Pancreas (tissue), 10 donors: ENCODE measurements at regions not wholly inside any gene's neighbourhood (a gene's known extent, or its start where the extent isn't known, plus 50 kb on each side); places are given as distances from the start of the nearest gene placed in this dataset.
"Not testable (repeated sequence)": the region's sequence is repeated elsewhere in the genome, so short reads cannot be mapped to it uniquely, and the experiment has no call there.

Experiments
- ATAC-seq, 4 donors: fragments of 200-7000 bp; cut with Tn5 transposase; one replicate each; pipeline versions ENCODE4 v1.8.0 to v1.9.1; 2020; ENCODE audit warnings: mild to moderate bottlenecking in 4 of 4, moderate library complexity in 4 of 4
- DNase-seq, 6 donors: peaks; one replicate each; pipeline ENCODE4 v3.0.0-alpha.2; 2020
- FAIRE-seq: peaks from 2 replicates; lab custom pipeline; 2012; peaks lifted over from hg19 to GRCh38; lab: Jason Lieb, UNC
- H3K27ac ChIP-seq, 4 donors: fragments of 200-600 bp; sonication (generic); 1 replicate in 3 of 4; 2 replicates in 1 of 4; pipeline versions ENCODE4 v1.5.0 to v1.8.0; 2020
- H3K27me3 ChIP-seq, 4 donors: fragments of 200-600 bp; one replicate each; pipeline ENCODE4 v1.8.0; 2021
- H3K36me3 ChIP-seq, 3 donors: fragments of 200-600 bp; sonication (generic) in 1 of 3; one replicate each; pipeline versions ENCODE4 v1.5.0 to v1.8.0; 2020 to 2021
- H3K4me1 ChIP-seq, 3 donors: fragments of 200-600 bp; one replicate each; pipeline ENCODE4 v1.8.0; 2021
- H3K4me3 ChIP-seq, 4 donors: fragments of 200-600 bp; sonication (generic) in 2 of 4; one replicate each; pipeline versions ENCODE4 v1.5.0 to v1.8.0; 2020 to 2021
- H3K9me3 ChIP-seq, 4 donors: fragments of 200-600 bp; one replicate each; pipeline ENCODE4 v1.8.0; 2021
- CTCF ChIP-seq, 4 donors: fragments of 200-600 bp; sonication (generic) in 3 of 4; IDR thresholded peaks; one replicate each; pipeline versions ENCODE4 v1.5.0 to v1.8.0; 2021; ENCODE audit warnings: antibody characterized with exemption in 4 of 4
- WGBS, 2 donors: extraction: QIAGEN DNeasy Blood & Tissue Kit; methylation state at CpG; one replicate each; pipeline ENCODE4 v1.1.7; 2013; 5-methylcytosine and 5-hydroxymethylcytosine counted together
- intact Hi-C, 3 donors: fragments of 100-400 bp; cut with DNase I; formaldehyde crosslinking; loops; one replicate each; pipeline versions ENCODE4 v1.11.1 to v1.14.2; 2022
- donor health status: healthy with polysubstance abuse.
- donor health status: DM: no; HTN: no; CAD: no; lungs with moderate emphysema.
- donor health status: DM: no; HTN: no; CAD: no.
- donor health status: control.
- donor health status: control.
- donor health status: Bipolar disorder and iron deficiency.
- donor health status: DM: yes; HTN: yes; CAD: no.
- donor health status: DM: no; HTN: no; CAD: no.
- donor health status: DM: no; HTN: no; CAD: no.
- donor health status: DM: yes; HTN: yes; CAD: no.

DNA sequence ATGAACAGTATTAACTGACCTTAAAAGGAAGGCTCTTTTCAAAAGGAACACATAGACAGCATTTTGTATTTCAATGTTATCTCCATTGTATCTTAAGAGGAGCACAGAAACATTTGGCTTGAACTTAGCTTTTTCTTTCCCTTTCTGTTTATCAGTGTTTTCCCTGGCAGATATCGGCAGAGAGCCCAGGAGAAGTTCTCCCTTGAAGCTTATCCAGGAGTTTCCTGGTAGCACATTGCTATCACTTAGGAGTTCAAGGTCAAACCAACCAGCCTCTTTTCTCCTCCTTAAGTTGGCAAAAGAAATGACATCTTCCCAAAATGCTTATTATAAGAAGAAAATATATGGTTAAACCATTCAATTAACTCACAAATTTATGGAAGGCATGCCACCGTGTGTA lies 344.6 kb upstream of the UBE2E2 start:
- no peaks in the 10 kb centered on the region for H3K9me3 ChIP-seq
- ATAC-seq (peak in 1 of 4 donors; percentile 67), DNase-seq (no peak), FAIRE-seq (no peak)
- H3K36me3 ChIP-seq: no peaks in the 10 kb centered on the region
- intact Hi-C loops: no loop called here
- no peak for TF ChIP-seq CTCF (IDR thresholded peaks at IDR 0.05)
- H3K4me1 ChIP-seq: no peaks in the 10 kb centered on the region
- H3K27me3 ChIP-seq: no peaks in the 10 kb centered on the region
- no peak overlapping the region for H3K4me3 ChIP-seq
- no peak overlapping the region for H3K27ac ChIP-seq
- WGBS, 2 donors: 44 to 47% methylated on average over 2 of the region's 2 CpGs

DNA sequence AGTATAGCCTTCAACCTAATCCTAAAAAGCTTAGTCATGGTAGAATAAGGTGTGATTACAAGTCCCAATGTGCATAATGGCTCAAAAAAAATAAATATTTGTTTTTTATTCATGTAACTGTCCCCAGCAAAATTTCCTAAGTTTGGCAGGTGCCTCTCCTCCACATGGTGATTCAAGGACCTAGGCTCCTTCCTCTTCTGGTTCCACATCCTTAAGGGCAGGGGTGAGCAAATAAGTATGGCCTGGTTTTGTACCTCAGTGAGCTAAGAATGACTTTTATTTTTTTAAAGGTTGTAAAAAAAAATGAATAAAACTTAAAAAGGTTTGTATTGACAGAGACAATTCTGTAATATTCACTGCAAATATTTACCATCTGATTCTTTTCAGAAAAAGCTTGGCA lies 343.5 kb upstream of the UBE2E2 start:
- no peak for DNase-seq
- FAIRE-seq: no peak
- Histone ChIP-seq H3K27me3 (no peaks in the 10 kb centered on the region), H3K27ac (no peak overlapping the region), H3K4me1 (no peaks in the 10 kb centered on the region), H3K9me3 (no peaks in the 10 kb centered on the region), H3K36me3 (no peaks in the 10 kb centered on the region), H3K4me3 (no peak overlapping the region)
- no peak for TF ChIP-seq CTCF (IDR thresholded peaks at IDR 0.05)
- intact Hi-C loops: no loop called here
- no peak for ATAC-seq

DNA sequence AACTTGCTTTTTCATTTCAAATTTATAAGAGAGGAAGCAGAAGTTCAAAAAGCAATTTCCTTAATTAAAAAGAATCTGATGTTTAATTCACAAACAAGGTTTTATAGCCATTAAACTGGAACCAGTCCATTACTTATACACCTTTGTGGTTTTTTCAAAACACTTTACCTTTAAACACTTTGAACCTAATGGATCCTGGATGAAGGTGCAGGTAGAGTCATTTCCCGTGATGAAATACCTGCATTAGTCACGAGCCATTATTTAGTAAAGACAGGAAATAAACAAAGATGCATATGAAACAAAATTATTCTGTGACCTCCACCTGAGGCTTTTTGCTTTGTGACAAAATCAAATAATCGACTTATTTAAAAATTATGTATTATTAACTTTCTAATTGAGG lies 341.7 kb upstream of the UBE2E2 start:
- intact Hi-C loops: no loop called here
- ATAC-seq (no peak), DNase-seq (no peak), FAIRE-seq (no peak)
- no peak overlapping the region for H3K4me3 ChIP-seq
- WGBS, 2 donors: 65 to 87% methylated on average over 3 of the region's 3 CpGs
- no peaks in the 10 kb centered on the region for H3K9me3 ChIP-seq
- no peaks in the 10 kb centered on the region for H3K36me3 ChIP-seq
- TF ChIP-seq CTCF (IDR thresholded peaks at IDR 0.05): no peak
- H3K4me1 ChIP-seq: no peaks in the 10 kb centered on the region
- H3K27ac ChIP-seq: no peak overlapping the region
- no peaks in the 10 kb centered on the region for H3K27me3 ChIP-seq

- ATAC-seq: no peak
- no peaks in the 10 kb centered on the region for H3K4me1 ChIP-seq
- intact Hi-C loops: no loop called here
- FAIRE-seq: no peak
- H3K27me3 ChIP-seq: no peaks in the 10 kb centered on the region
- TF ChIP-seq CTCF (IDR thresholded peaks at IDR 0.05): no peak
- H3K36me3 ChIP-seq: no peaks in the 10 kb centered on the region
- DNase-seq: no peak
- no peak overlapping the region for H3K4me3 ChIP-seq
- 72 to 81% methylated on average over 5 of the region's 5 CpGs for WGBS, 2 donors
- no peak overlapping the region for H3K27ac ChIP-seq
- H3K9me3 ChIP-seq: no peaks in the 10 kb centered on the region
These were observed 341.0 kb upstream of the UBE2E2 start for GRCh38 chr3:22862111-22862510.

DNA sequence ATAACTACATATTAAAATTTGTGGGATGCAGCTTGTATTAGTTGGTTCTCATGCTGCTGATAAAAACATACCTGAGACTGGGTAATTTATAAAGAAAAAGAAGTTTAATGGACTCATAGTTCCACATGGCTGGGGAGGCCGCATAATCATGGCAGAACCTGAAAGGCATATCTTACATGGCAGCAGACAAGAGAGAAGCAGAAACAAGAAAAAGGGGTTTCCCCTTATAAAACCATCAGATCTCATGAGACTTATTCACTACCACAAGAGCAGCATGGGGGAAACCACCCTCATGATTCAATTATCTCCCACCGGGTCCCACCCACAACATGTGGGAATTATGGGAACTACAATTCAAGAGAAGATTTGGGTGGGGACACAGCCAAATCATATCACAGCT lies 320.3 kb upstream of the UBE2E2 start:
- H3K27ac ChIP-seq, intact Hi-C loops, DNase-seq, ATAC-seq, H3K9me3 ChIP-seq, H3K4me3 ChIP-seq, H3K27me3 ChIP-seq, H3K4me1 ChIP-seq, FAIRE-seq, H3K36me3 ChIP-seq: not testable (repeated sequence)
- 93 to 96% methylated on average over 2 of the region's 2 CpGs for WGBS, 2 donors

DNA sequence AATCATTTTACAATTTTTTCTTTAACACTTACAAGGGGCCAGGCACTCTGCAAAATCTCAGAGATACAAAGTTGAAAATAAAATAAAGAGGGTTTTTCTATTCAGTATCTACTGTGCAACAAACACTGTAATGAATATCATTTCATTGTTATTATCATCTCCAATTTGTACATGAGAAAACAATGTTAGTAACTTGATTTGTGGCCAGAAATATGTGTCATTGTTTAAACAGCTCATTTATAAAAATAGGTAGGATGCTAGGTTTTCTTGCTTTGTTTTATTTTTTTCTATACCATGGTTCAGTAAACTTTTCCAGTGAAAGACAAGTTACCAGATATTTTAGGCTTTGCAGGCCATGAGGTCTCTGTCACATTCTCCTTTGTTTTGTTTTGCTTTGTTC lies 318.1 kb upstream of the UBE2E2 start:
- H3K4me3 ChIP-seq: no peak overlapping the region
- no peak for TF ChIP-seq CTCF (IDR thresholded peaks at IDR 0.05)
- H3K4me1 ChIP-seq: no peaks in the 10 kb centered on the region
- no peaks in the 10 kb centered on the region for H3K9me3 ChIP-seq
- H3K27ac ChIP-seq: no peak overlapping the region
- FAIRE-seq (no peak), DNase-seq (no peak), ATAC-seq (no peak)
- H3K36me3 ChIP-seq: no peaks in the 10 kb centered on the region
- intact Hi-C loops: no loop called here
- no peaks in the 10 kb centered on the region for H3K27me3 ChIP-seq
